Smooth muscle cell (in vitro differentiated cells): ENCODE measurements at regions not wholly inside any gene's neighbourhood (a gene's known extent, or its start where the extent isn't known, plus 50 kb on each side); places are given as distances from the start of the nearest gene placed in this dataset.

Source experiments
- DNase-seq: peaks from one replicate; lab custom pipeline; 2025; ENCODE audit not compliant: unreplicated experiment; lab: John Stamatoyannopoulos, UW
- H2AFZ ChIP-seq: fragments of 200-600 bp; sonication (generic); 2 replicates; pipeline ENCODE4 v1.6.0; 2016; ENCODE audit warnings: antibody characterized with exemption, low read depth, mild to moderate bottlenecking
- H3F3A ChIP-seq: fragments of 200-600 bp; sonication (generic); 2 replicates; pipeline ENCODE4 v1.6.0; 2017; ENCODE audit warnings: antibody characterized with exemption, low read depth
- H3K27ac ChIP-seq: fragments of 200-600 bp; sonication (generic); 2 replicates; pipeline ENCODE4 v1.5.1; 2016; ENCODE audit warnings: low read depth, mild to moderate bottlenecking
- H3K27me3 ChIP-seq: fragments of 200-600 bp; sonication (generic); 2 replicates; pipeline ENCODE4 v1.6.1; 2016; ENCODE audit warnings: low read depth, mild to moderate bottlenecking
- H3K36me3 ChIP-seq: fragments of 200-600 bp; sonication (generic); 2 replicates; pipeline ENCODE4 v1.5.1; 2016; ENCODE audit warnings: low read depth
- H3K4me1 ChIP-seq: fragments of 200-600 bp; sonication (generic); 2 replicates; pipeline ENCODE4 v1.5.1; 2016; ENCODE audit warnings: low read depth
- H3K4me2 ChIP-seq: fragments of 200-600 bp; sonication (generic); 2 replicates; pipeline ENCODE4 v1.6.0; 2016; ENCODE audit warnings: mild to moderate bottlenecking
- H3K4me3 ChIP-seq: fragments of 200-600 bp; sonication (generic); 2 replicates; pipeline ENCODE4 v1.5.1; 2016; ENCODE audit warnings: mild to moderate bottlenecking
- H3K79me2 ChIP-seq: fragments of 200-600 bp; sonication (generic); 2 replicates; pipeline ENCODE4 v1.6.0; 2016; ENCODE audit warnings: low read depth, mild to moderate bottlenecking
- H3K9ac ChIP-seq: fragments of 200-600 bp; sonication (generic); 2 replicates; pipeline ENCODE4 v1.6.0; 2016; ENCODE audit warnings: low read depth
- H3K9me3 ChIP-seq: fragments of 200-600 bp; sonication (generic); replicated peaks from 2 replicates; pipeline ENCODE4 v1.5.1; 2016; ENCODE audit warnings: low read depth
- H4K20me1 ChIP-seq: fragments of 200-600 bp; sonication (generic); 2 replicates; pipeline ENCODE4 v1.6.0; 2016; ENCODE audit warnings: low read depth
- CTCF ChIP-seq: fragments of 200-600 bp; sonication (generic); IDR thresholded peaks from 2 replicates; pipeline ENCODE4 v1.5.1; 2017; ENCODE audit warnings: borderline replicate concordance, mild to moderate bottlenecking, antibody characterized with exemption; ENCODE audit not compliant: insufficient read depth, poor library complexity, severe bottlenecking
- WGBS: methylation state at CpG from one replicate; pipeline ENCODE4 v1.1.7; 2016; ENCODE audit warnings: low lambda C conversion rate; 5-methylcytosine and 5-hydroxymethylcytosine counted together

GRCh38 chr13:105442949-105443699 is 1092.3 kb downstream of the EFNB2 start:
- Histone ChIP-seq H3K4me2 (no peak overlapping the region), H3K27ac (peak overlapping the region; percentile 93)
- 71% methylated on average over 3 of the region's 3 CpGs for WGBS

GRCh38 chr13:105442040-105442439 is 1093.4 kb downstream of the EFNB2 start:
- TF ChIP-seq CTCF: no peak
- no peaks in the 10 kb centered on the region for H3F3A ChIP-seq
- H3K9me3 ChIP-seq: no peaks in the 10 kb centered on the region
- peak overlapping the region; percentile 93 for H3K27ac ChIP-seq
- peak overlapping the region; percentile 70 for H3K9ac ChIP-seq
- H3K36me3 ChIP-seq: no peaks in the 10 kb centered on the region
- WGBS: 83% methylated on average over 3 of the region's 3 CpGs
- H3K79me2 ChIP-seq: no peaks in the 10 kb centered on the region
- H3K27me3 ChIP-seq: no peaks in the 10 kb centered on the region
- H3K4me1 ChIP-seq: no peaks in the 10 kb centered on the region
- no peak overlapping the region for H2AFZ ChIP-seq
- H4K20me1 ChIP-seq: no peaks in the 10 kb centered on the region
- no peak overlapping the region for H3K4me3 ChIP-seq
- H3K4me2 ChIP-seq: no peak overlapping the region
- no peak for DNase-seq

More at GRCh38 chr13:105442949-105443699, 1092.3 kb downstream of the EFNB2 start:
- Histone ChIP-seq H3F3A (no peaks in the 10 kb centered on the region), H3K27me3 (no peaks in the 10 kb centered on the region), H3K36me3 (no peaks in the 10 kb centered on the region), H3K4me1 (no peaks in the 10 kb centered on the region), H3K79me2 (no peaks in the 10 kb centered on the region), H3K9me3 (no peaks in the 10 kb centered on the region), H2AFZ (no peak overlapping the region), H4K20me1 (no peaks in the 10 kb centered on the region), H3K9ac (peak overlapping the region; percentile 70), H3K4me3 (no peak overlapping the region)
- no peak for DNase-seq
- no peak for TF ChIP-seq CTCF

GRCh38 chr13:105441051-105441750 is 1094.3 kb downstream of the EFNB2 start:
- WGBS: 95% methylated on average over 9 of the region's 9 CpGs
- H3K79me2 ChIP-seq: no peaks in the 10 kb centered on the region
- DNase-seq: no peak

More at GRCh38 chr13:105441051-105441750, 1094.3 kb downstream of the EFNB2 start:
- no peaks in the 10 kb centered on the region for H3K27me3 ChIP-seq
- H3K4me3 ChIP-seq: no peak overlapping the region
- no peaks in the 10 kb centered on the region for H3F3A ChIP-seq
- no peaks in the 10 kb centered on the region for H4K20me1 ChIP-seq
- no peak for TF ChIP-seq CTCF
- H3K4me2 ChIP-seq: no peak overlapping the region
- no peak overlapping the region for H2AFZ ChIP-seq
- H3K9ac ChIP-seq: no peak overlapping the region
- no peaks in the 10 kb centered on the region for H3K4me1 ChIP-seq
- no peak overlapping the region for H3K27ac ChIP-seq
- H3K36me3 ChIP-seq: no peaks in the 10 kb centered on the region
- H3K9me3 ChIP-seq: no peaks in the 10 kb centered on the region
